C4-2B (cell line): ENCODE measurements at regions not wholly inside any gene's neighbourhood (a gene's known extent, or its start where the extent isn't known, plus 50 kb on each side); places are given as distances from the start of the nearest gene placed in this dataset.

ENCODE experiments used
- ZFX ChIP-seq: fragments of 450-650 bp; IDR thresholded peaks from 2 replicates; pipeline ENCODE4 v1.6.1; 2017
- TF ChIP-seq, protein P1 (sequence below): fragments of 450-650 bp; conservative IDR thresholded peaks from 2 replicates; pipeline ENCODE4 v1.5.1; 2017; ENCODE audit warnings: mild to moderate bottlenecking

DNA sequence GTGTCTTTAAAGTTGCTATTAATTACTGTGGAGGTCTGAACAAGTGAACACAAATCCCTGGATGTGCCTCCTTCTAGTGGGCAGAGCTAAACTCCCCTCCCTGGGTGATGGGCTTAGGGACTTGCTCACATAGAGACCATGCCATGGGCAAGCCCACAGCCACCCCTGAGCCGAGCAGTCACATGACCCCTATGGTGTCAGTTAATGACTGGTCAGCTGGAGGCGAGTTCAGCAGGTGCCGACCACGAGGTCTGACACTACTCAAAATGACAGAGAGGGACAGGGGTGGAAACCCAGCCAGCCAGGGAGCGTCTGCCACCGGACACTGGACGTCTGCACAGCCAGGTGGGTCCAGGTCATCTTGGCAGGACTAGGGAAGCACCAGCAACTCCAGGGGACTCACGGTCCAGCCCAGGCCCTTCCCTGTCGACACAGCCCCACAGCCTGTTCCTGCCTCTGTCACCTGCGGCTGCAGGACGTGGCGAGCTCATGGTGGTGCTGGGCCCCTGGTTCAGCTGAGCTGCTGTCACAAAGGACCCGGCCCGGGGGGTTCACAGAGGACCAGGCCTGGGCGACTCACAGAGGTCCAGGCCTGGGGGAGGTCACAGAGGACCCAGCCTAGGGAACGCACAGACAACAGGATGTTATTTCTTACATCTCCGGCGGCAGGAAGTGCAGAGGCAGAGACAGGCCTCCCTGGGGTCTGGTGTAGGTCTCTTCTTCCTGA lies 135.0 kb downstream of the BRD1 start:
- TF ChIP-seq, protein P1, sequence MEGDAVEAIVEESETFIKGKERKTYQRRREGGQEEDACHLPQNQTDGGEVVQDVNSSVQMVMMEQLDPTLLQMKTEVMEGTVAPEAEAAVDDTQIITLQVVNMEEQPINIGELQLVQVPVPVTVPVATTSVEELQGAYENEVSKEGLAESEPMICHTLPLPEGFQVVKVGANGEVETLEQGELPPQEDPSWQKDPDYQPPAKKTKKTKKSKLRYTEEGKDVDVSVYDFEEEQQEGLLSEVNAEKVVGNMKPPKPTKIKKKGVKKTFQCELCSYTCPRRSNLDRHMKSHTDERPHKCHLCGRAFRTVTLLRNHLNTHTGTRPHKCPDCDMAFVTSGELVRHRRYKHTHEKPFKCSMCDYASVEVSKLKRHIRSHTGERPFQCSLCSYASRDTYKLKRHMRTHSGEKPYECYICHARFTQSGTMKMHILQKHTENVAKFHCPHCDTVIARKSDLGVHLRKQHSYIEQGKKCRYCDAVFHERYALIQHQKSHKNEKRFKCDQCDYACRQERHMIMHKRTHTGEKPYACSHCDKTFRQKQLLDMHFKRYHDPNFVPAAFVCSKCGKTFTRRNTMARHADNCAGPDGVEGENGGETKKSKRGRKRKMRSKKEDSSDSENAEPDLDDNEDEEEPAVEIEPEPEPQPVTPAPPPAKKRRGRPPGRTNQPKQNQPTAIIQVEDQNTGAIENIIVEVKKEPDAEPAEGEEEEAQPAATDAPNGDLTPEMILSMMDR = no peak
- no peak for TF ChIP-seq ZFX
